Endodermal cell (in vitro differentiated cells): ENCODE measurements at regions not wholly inside any gene's neighbourhood (a gene's known extent, or its start where the extent isn't known, plus 50 kb on each side); places are given as distances from the start of the nearest gene placed in this dataset.

Experiments used
- DNase-seq: peaks from one replicate; pipeline ENCODE4 v3.0.0-alpha.2; 2017
- H3K27ac ChIP-seq: 2 replicates; pipeline ENCODE4 v1.5.1; 2013; ENCODE audit warnings: mild to moderate bottlenecking, low read depth, low read length, moderate library complexity
- H3K27me3 ChIP-seq: 2 replicates; pipeline ENCODE4 v1.6.1; 2013; ENCODE audit warnings: mild to moderate bottlenecking, low read length, moderate library complexity; ENCODE audit not compliant: insufficient read depth, control insufficient read depth, poor library complexity, severe bottlenecking
- H3K36me3 ChIP-seq: 2 replicates; pipeline ENCODE4 v1.7.0; 2013; ENCODE audit warnings: mild to moderate bottlenecking, low read length, moderate library complexity; ENCODE audit not compliant: control insufficient read depth, insufficient read depth
- H3K4me1 ChIP-seq: one replicate; pipeline ENCODE4 v1.7.0; 2013; ENCODE audit warnings: low read length; ENCODE audit not compliant: control insufficient read depth, insufficient read depth
- H3K4me3 ChIP-seq: 2 replicates; pipeline ENCODE4 v1.5.1; 2013; ENCODE audit warnings: mild to moderate bottlenecking, low read length, moderate library complexity
- H3K9ac ChIP-seq: 2 replicates; pipeline ENCODE4 v1.6.1; 2013; ENCODE audit warnings: mild to moderate bottlenecking, low read length, moderate library complexity; ENCODE audit not compliant: poor library complexity, severe bottlenecking; ENCODE audit errors: extremely low read depth
- H3K9me3 ChIP-seq: 2 replicates; pipeline ENCODE4 v1.6.1; 2013; ENCODE audit warnings: mild to moderate bottlenecking, low read length, moderate library complexity; ENCODE audit not compliant: control insufficient read depth
- H3K27ac Mint-ChIP-seq: 2 replicates; pipeline ENCODE4 v1.8.0; 2020; ENCODE audit warnings: mixed read lengths
- H3K27me3 Mint-ChIP-seq: 2 replicates; pipeline ENCODE4 v1.8.0; 2021; ENCODE audit warnings: mild to moderate bottlenecking, mixed read lengths; ENCODE audit not compliant: insufficient read depth
- H3K36me3 Mint-ChIP-seq: 2 replicates; pipeline ENCODE4 v1.8.0; 2020; ENCODE audit warnings: low read depth, mixed read lengths
- H3K4me1 Mint-ChIP-seq: 2 replicates; pipeline ENCODE4 v1.8.0; 2020; ENCODE audit warnings: mixed read lengths
- H3K4me3 Mint-ChIP-seq: 2 replicates; pipeline ENCODE4 v1.8.0; 2020; ENCODE audit warnings: mild to moderate bottlenecking, moderate library complexity, mixed read lengths
- H3K9me3 Mint-ChIP-seq: 2 replicates; pipeline ENCODE4 v1.8.0; 2020; ENCODE audit warnings: mild to moderate bottlenecking, mixed read lengths
- CTCF ChIP-seq: fragments of 200-600 bp; sonication (generic); conservative IDR thresholded peaks from 2 replicates; pipeline ENCODE4 v1.5.0; 2021; ENCODE audit warnings: antibody characterized with exemption, mild to moderate bottlenecking
- WGBS, 2 experiments: methylation state at CpG; one replicate each; pipeline versions ENCODE4 v1.1.5 to v1.1.7; 2013; ENCODE audit warnings: missing lambda C conversion rate in 2 of 2, mixed read lengths in 1 of 2; ENCODE audit not compliant: insufficient coverage in 1 of 2, insufficient read length in 1 of 2; 5-methylcytosine and 5-hydroxymethylcytosine counted together

DNA sequence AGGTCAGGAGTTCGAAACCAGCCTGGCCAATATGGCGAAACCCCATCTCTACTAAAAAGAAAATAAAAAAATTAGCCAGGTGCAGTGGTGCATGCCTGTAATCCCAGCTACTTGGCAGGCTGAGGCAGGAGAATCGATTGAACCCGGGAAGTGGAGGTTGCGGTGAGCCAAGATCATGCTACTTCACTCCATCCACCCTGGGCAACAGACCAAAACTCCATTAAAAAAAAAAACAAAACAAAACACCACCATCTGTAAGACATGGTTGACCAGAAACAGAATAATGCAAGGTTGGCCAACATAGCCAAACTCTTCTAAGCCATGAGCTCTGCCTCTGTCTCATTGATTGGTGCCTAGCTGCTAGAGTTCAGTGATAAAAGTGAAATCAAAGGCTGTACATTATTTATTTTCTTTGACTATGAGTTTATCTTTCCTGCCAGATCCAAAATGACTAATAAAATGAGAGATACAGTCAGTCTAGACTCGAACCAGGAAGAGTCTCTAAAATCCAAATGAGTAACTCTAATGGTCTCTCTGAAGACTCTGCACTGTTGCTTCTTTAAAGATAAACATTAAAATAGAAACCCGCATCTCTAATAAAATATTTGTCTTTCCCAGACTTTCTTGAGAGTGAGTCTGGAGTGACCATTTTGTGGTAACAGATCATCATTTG is 404.7 kb downstream of the DAD1 start:
- no peak overlapping the region for H3K4me3 ChIP-seq
- Mint-ChIP-seq H3K9me3 (no peaks in the 10 kb centered on the region), H3K4me1 (peaks cover 6% of the 10 kb centered on the region), H3K4me3 (no peak overlapping the region), H3K27ac (no peak overlapping the region), H3K27me3 (no peaks in the 10 kb centered on the region), H3K36me3 (no peaks in the 10 kb centered on the region)
- H3K36me3 ChIP-seq, result no peaks in the 10 kb centered on the region
- no peak for TF ChIP-seq CTCF
- H3K9ac ChIP-seq, result no peak overlapping the region
- no peak for DNase-seq
- no peak overlapping the region for H3K27ac ChIP-seq
- H3K4me1 ChIP-seq, result no peaks in the 10 kb centered on the region
- no peaks in the 10 kb centered on the region for H3K9me3 ChIP-seq
- no peaks in the 10 kb centered on the region for H3K27me3 ChIP-seq
- WGBS, 2 experiments, result 89 to 97% methylated on average over 4 to 7 of the region's 7 CpGs

- peaks cover 8% of the 10 kb centered on the region for H3K4me1 Mint-ChIP-seq
- no peaks in the 10 kb centered on the region for H3K4me1 ChIP-seq
- H3K4me3 Mint-ChIP-seq, result no peak overlapping the region
- peak; percentile 50 for TF ChIP-seq CTCF
- H3K4me3 ChIP-seq, result no peak overlapping the region
- no peak overlapping the region for H3K27ac ChIP-seq
- H3K36me3 ChIP-seq, result no peaks in the 10 kb centered on the region
- no peaks in the 10 kb centered on the region for H3K9me3 Mint-ChIP-seq
- no peaks in the 10 kb centered on the region for H3K27me3 Mint-ChIP-seq
- no peaks in the 10 kb centered on the region for H3K27me3 ChIP-seq
- no peak overlapping the region for H3K27ac Mint-ChIP-seq
- 87% methylated on average over 1 of the region's 1 CpG; no CpG with 5 or more reads in 1 of the 2 experiments for WGBS, 2 experiments
- H3K36me3 Mint-ChIP-seq, result no peaks in the 10 kb centered on the region
- no peak overlapping the region for H3K9ac ChIP-seq
- H3K9me3 ChIP-seq, result no peaks in the 10 kb centered on the region
- DNase-seq, result no peak
Observed at GRCh38 chr14:22180045-22180444, 409.0 kb downstream of the DAD1 start.

GRCh38 chr14:22179190-22179589 is 409.8 kb downstream of the DAD1 start:
- Histone ChIP-seq H3K9ac (no peak overlapping the region), H3K27me3 (no peaks in the 10 kb centered on the region), H3K4me3 (no peak overlapping the region), H3K27ac (no peak overlapping the region), H3K9me3 (no peaks in the 10 kb centered on the region), H3K4me1 (no peaks in the 10 kb centered on the region), H3K36me3 (no peaks in the 10 kb centered on the region)
- Mint-ChIP-seq H3K27me3 (no peaks in the 10 kb centered on the region), H3K4me1 (peaks cover 11% of the 10 kb centered on the region), H3K9me3 (no peaks in the 10 kb centered on the region), H3K4me3 (no peak overlapping the region), H3K27ac (no peak overlapping the region), H3K36me3 (no peaks in the 10 kb centered on the region)
- no peak for DNase-seq
- WGBS, 2 experiments, result 93 to 100% methylated on average over 1 to 3 of the region's 3 CpGs
- no peak for TF ChIP-seq CTCF
